ENCODE measurements at regions not wholly inside any gene's neighbourhood (a gene's known extent, or its start where the extent isn't known, plus 50 kb on each side); places are given as distances from the start of the nearest gene placed in this dataset.

GRCh38 chr1:175833502-175833901, 90.1 kb upstream of the TNR start:
- peaks cover 3% of the 10 kb centered on the region for H3K9me3 Mint-ChIP-seq
- no peak overlapping the region for H3K4me3 Mint-ChIP-seq
- no peaks in the 10 kb centered on the region for H3K36me3 Mint-ChIP-seq (ENCODE audit: low read depth)
- no peaks in the 10 kb centered on the region for H3K27me3 Mint-ChIP-seq (ENCODE audit: low read depth)
- DNase-seq (ENCODE audit: low spot score), result no peak
- H3K4me1 Mint-ChIP-seq (ENCODE audit: low read depth), result no peaks in the 10 kb centered on the region
- no peak overlapping the region for H3K27ac Mint-ChIP-seq

DNA sequence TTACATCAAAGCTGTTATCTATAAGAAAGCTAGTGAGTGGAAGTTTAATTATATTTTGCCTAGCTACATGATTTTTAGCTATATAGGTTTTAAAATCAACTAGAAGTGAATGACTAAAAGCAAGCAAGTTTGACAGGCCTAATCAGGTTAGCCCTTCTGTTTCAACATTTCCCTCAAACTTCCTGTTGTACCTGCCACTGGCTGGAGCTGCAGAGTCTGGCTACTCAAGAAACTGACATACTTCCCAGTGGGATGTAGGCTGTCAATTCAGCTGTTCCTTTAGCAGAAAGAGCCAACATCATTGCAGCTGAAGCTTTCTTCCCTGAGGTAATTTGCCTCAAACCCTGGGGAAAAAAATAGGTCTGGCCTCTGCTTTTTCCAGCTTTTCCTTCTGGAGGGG, 87.1 kb upstream of the TNR start:
- Mint-ChIP-seq H3K36me3 (ENCODE audit: low read depth) (no peaks in the 10 kb centered on the region), H3K27ac (no peak overlapping the region), H3K4me3 (no peak overlapping the region)

GRCh38 chr1:175829845-175830244, 86.5 kb upstream of the TNR start:
- H3K4me1 Mint-ChIP-seq (ENCODE audit: low read depth), result no peaks in the 10 kb centered on the region
- no peaks in the 10 kb centered on the region for H3K36me3 Mint-ChIP-seq (ENCODE audit: low read depth)
- no peak overlapping the region for H3K4me3 Mint-ChIP-seq
- peaks cover 4% of the 10 kb centered on the region for H3K27me3 Mint-ChIP-seq (ENCODE audit: low read depth)
- peaks cover 3% of the 10 kb centered on the region for H3K9me3 Mint-ChIP-seq
- no peak overlapping the region for H3K27ac Mint-ChIP-seq
- DNase-seq (ENCODE audit: low spot score), result no peak

More for the DNA sequence above, 87.1 kb upstream of the TNR start:
- DNase-seq (ENCODE audit: low spot score), result no peak
- peaks cover 2% of the 10 kb centered on the region for H3K27me3 Mint-ChIP-seq (ENCODE audit: low read depth)
- peaks cover 3% of the 10 kb centered on the region for H3K9me3 Mint-ChIP-seq
- no peaks in the 10 kb centered on the region for H3K4me1 Mint-ChIP-seq (ENCODE audit: low read depth)

- no peak overlapping the region for H3K4me3 Mint-ChIP-seq
- peaks cover 3% of the 10 kb centered on the region for H3K9me3 Mint-ChIP-seq
- H3K36me3 Mint-ChIP-seq (ENCODE audit: low read depth), result no peaks in the 10 kb centered on the region
- no peaks in the 10 kb centered on the region for H3K4me1 Mint-ChIP-seq (ENCODE audit: low read depth)
- peaks cover 4% of the 10 kb centered on the region for H3K27me3 Mint-ChIP-seq (ENCODE audit: low read depth)
- DNase-seq (ENCODE audit: low spot score), result no peak
- H3K27ac Mint-ChIP-seq, result no peak overlapping the region
These were observed 83.3 kb upstream of the TNR start for GRCh38 chr1:175826705-175827104.

DNA sequence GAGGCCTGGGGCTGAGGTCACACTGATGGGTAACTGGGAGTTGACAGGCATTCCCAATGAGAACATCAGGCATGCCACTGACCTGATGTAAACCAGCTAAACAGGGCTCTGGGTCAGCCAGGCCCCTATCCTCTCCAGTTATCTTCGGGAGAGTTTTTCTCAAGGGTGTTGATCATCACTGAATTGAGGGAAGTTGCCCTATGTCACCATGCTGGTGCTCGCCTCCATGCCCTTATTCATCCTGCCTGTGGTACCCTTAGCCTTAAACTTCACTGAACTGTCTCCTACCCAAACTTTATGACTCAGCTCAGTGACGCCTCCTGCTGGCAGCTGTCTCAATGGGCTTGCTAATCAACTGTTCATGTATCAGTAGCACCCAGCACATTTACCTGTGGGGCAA, 80.7 kb upstream of the TNR start:
- Mint-ChIP-seq H3K9me3 (peaks cover 2% of the 10 kb centered on the region), H3K4me1 (ENCODE audit: low read depth) (no peaks in the 10 kb centered on the region), H3K27ac (no peak overlapping the region), H3K4me3 (no peak overlapping the region), H3K36me3 (ENCODE audit: low read depth) (no peaks in the 10 kb centered on the region), H3K27me3 (ENCODE audit: low read depth) (peaks cover 7% of the 10 kb centered on the region)
- DNase-seq (ENCODE audit: low spot score), result no peak

DNA sequence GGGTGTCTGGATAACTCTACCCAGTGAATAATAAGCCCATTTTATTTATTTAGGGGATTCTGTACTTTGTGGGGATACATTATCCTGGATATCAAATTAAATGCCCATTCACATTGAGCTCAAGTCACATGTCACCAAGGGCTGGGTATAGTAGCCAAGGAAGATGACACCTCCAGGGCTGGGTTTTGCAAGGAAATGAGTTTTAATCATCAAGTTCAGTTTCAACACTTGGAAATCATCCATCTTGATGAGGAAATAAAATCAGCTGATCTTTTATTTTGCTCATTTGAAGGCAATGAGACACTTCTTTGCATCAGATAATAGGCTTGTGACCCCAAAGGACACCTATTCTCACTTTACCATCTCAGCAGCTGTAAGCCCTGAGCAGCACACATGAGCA, 80.0 kb upstream of the TNR start:
- Mint-ChIP-seq H3K36me3 (ENCODE audit: low read depth) (no peaks in the 10 kb centered on the region), H3K4me1 (ENCODE audit: low read depth) (no peaks in the 10 kb centered on the region), H3K27ac (no peak overlapping the region), H3K27me3 (ENCODE audit: low read depth) (peaks cover 7% of the 10 kb centered on the region), H3K9me3 (no peaks in the 10 kb centered on the region), H3K4me3 (no peak overlapping the region)
- DNase-seq (ENCODE audit: low spot score), result no peak

- H3K27me3 Mint-ChIP-seq (ENCODE audit: low read depth), result peaks cover 7% of the 10 kb centered on the region
- H3K4me3 Mint-ChIP-seq, result no peak overlapping the region
- no peak overlapping the region for H3K27ac Mint-ChIP-seq
- no peak for DNase-seq (ENCODE audit: low spot score)
- H3K4me1 Mint-ChIP-seq (ENCODE audit: low read depth), result no peaks in the 10 kb centered on the region
- H3K36me3 Mint-ChIP-seq (ENCODE audit: low read depth), result no peaks in the 10 kb centered on the region
- H3K9me3 Mint-ChIP-seq, result no peaks in the 10 kb centered on the region
These were observed 79.2 kb upstream of the TNR start for GRCh38 chr1:175822580-175822979.

DNA sequence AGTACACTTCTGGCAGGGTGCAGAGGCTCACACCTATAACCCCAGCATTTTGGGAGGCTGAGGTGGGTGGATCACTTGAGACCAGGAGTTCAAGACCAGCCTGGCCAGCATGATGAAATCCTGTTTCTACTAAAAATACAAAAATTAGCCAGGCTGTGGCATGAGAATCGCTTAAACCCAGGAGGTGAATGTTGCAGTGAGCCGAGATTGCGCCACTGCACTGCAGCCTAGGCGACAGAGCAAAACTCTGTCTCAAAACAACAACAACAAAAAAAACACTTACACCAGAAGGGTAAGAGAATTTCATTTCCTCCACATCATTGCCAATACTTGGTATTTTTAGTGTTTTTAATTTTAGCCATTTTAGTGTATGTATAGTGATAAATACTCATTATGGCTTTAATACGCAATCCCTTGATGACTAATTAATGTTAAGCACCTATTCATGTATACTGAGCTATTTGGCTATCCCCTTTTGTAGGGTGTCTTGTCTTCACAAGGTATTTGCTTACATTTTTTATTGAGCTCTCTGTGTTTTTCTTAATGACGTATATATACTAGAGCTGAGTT, 77.1 kb upstream of the TNR start:
- no peak for DNase-seq (ENCODE audit: low spot score)
- Mint-ChIP-seq H3K27me3 (ENCODE audit: low read depth) (peaks cover 4% of the 10 kb centered on the region), H3K9me3 (no peaks in the 10 kb centered on the region), H3K27ac (no peak overlapping the region), H3K4me1 (ENCODE audit: low read depth) (no peaks in the 10 kb centered on the region), H3K36me3 (ENCODE audit: low read depth) (no peaks in the 10 kb centered on the region), H3K4me3 (no peak overlapping the region)

DNA sequence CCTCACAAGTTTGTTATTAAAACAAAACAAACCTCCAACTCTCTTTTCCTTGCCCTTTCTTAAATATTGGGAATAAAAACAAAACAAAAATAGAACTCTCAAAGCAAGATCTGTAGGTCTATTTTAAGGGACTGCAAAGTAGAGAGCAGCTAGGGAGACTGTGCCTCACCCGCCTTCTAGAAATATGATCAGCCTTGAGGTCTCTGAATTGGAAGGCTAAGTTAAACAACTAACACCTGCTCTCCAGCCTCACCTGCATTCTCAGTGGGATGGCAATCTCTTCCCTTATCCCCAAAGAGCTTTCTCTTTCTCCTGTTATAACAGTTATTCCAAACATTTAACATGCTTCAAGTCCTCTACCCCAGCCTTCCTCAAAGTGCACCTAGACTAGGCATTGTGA, 75.5 kb upstream of the TNR start:
- Mint-ChIP-seq H3K9me3 (no peaks in the 10 kb centered on the region), H3K36me3 (ENCODE audit: low read depth) (no peaks in the 10 kb centered on the region), H3K27me3 (ENCODE audit: low read depth) (peaks cover 7% of the 10 kb centered on the region), H3K4me3 (no peak overlapping the region), H3K27ac (no peak overlapping the region), H3K4me1 (ENCODE audit: low read depth) (no peaks in the 10 kb centered on the region)
- no peak for DNase-seq (ENCODE audit: low spot score)

DNA sequence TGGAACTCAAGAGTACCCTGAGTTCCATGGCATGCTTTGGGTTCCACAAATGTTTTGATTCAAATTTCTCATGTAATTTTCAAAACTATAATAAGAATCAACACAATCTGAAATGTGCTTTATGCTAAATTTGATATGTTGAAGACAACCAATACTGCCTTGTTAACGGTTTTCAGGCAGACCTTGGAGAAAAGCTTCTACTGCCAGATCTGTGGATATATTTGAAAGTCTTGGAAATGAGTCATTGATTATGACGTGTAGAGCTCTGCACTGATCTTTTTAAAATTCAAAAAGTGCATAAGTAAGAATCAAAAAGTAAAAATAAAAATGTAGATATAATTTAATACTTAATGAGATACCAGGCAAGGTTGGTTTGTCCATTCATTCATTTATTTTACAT, 74.0 kb upstream of the TNR start:
- Mint-ChIP-seq H3K4me1 (ENCODE audit: low read depth) (no peaks in the 10 kb centered on the region), H3K9me3 (no peaks in the 10 kb centered on the region), H3K4me3 (no peak overlapping the region), H3K27me3 (ENCODE audit: low read depth) (peaks cover 7% of the 10 kb centered on the region), H3K36me3 (ENCODE audit: low read depth) (no peaks in the 10 kb centered on the region), H3K27ac (no peak overlapping the region)
- no peak for DNase-seq (ENCODE audit: low spot score)

DNA sequence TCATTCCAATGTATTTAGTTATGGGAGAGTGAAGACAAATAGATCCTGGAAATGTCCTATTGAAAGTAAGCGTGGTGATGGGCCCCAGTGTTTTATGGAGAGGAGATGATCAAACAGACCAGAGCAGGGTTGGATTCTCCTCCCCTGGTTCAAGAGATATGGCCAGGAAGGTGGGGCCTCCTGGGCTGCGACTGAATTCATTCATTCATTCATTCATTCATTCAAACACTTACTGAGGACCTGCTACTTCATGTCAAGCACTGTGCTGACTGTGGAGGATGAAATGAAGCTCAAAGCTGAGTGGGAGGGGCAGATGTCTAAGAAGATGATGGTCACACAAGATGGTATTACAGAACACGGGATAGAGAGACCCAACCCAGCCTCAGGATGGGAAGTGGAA, 71.5 kb upstream of the TNR start:
- Mint-ChIP-seq H3K4me3 (no peak overlapping the region), H3K9me3 (no peaks in the 10 kb centered on the region), H3K36me3 (ENCODE audit: low read depth) (no peaks in the 10 kb centered on the region), H3K4me1 (ENCODE audit: low read depth) (no peaks in the 10 kb centered on the region), H3K27ac (no peak overlapping the region), H3K27me3 (ENCODE audit: low read depth) (peaks cover 7% of the 10 kb centered on the region)
- no peak for DNase-seq (ENCODE audit: low spot score)

- H3K36me3 Mint-ChIP-seq (ENCODE audit: low read depth), result no peaks in the 10 kb centered on the region
- no peaks in the 10 kb centered on the region for H3K9me3 Mint-ChIP-seq
- no peak overlapping the region for H3K4me3 Mint-ChIP-seq
- no peaks in the 10 kb centered on the region for H3K4me1 Mint-ChIP-seq (ENCODE audit: low read depth)
- DNase-seq (ENCODE audit: low spot score), result no peak
- H3K27me3 Mint-ChIP-seq (ENCODE audit: low read depth), result peaks cover 4% of the 10 kb centered on the region
- no peak overlapping the region for H3K27ac Mint-ChIP-seq
These were observed 69.5 kb upstream of the TNR start for GRCh38 chr1:175812936-175813335.

- Mint-ChIP-seq H3K9me3 (no peaks in the 10 kb centered on the region), H3K36me3 (ENCODE audit: low read depth) (no peaks in the 10 kb centered on the region), H3K4me1 (ENCODE audit: low read depth) (no peaks in the 10 kb centered on the region), H3K27ac (no peak overlapping the region), H3K4me3 (no peak overlapping the region), H3K27me3 (ENCODE audit: low read depth) (peaks cover 4% of the 10 kb centered on the region)
- no peak for DNase-seq (ENCODE audit: low spot score)
These were observed 66.9 kb upstream of the TNR start for GRCh38 chr1:175810305-175810704.

DNA sequence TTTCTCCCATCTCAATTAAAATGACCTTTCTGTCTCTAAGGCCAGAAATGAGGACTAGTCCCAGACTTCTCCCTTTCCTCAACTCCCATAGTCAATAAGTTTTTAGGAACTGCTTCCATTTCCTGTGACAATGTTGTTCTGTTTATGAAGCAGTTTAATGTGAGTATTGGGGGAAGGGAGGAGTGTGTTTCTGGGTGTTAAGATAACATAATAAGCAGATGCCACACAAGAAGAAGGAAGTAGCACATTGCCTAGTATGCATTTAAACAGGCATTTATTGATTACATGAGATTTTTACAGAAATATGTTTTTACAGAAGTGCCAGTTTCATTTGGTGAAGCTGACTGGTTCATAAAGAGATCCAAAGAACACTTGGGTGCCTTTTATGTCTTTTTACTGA, 65.6 kb upstream of the TNR start:
- no peaks in the 10 kb centered on the region for H3K36me3 Mint-ChIP-seq (ENCODE audit: low read depth)
- no peak overlapping the region for H3K27ac Mint-ChIP-seq
- H3K27me3 Mint-ChIP-seq (ENCODE audit: low read depth), result no peaks in the 10 kb centered on the region
- H3K4me1 Mint-ChIP-seq (ENCODE audit: low read depth), result no peaks in the 10 kb centered on the region
- H3K4me3 Mint-ChIP-seq, result no peak overlapping the region
- DNase-seq (ENCODE audit: low spot score), result no peak
- H3K9me3 Mint-ChIP-seq, result no peaks in the 10 kb centered on the region

DNA sequence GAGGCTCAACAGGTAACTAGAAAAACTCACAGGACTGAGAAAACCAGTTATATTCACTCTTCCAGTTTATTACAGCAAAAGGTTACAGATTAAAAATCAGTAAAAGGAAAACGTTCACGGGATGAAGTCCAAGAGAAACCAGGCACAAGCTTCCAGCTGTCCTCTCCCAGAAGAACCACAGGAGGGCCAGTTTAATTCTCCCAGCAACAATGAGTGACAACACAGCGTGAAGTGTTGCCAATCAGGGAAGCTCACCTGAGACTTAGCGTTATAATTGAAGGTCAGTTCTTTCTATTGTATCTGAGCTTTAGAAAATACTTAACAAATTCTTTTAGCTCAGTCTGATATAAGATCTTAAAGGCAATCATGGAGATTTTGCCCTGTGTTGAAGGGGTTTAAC, 65.2 kb upstream of the TNR start:
- Mint-ChIP-seq H3K36me3 (ENCODE audit: low read depth) (no peaks in the 10 kb centered on the region), H3K27ac (no peak overlapping the region), H3K27me3 (ENCODE audit: low read depth) (no peaks in the 10 kb centered on the region), H3K9me3 (no peaks in the 10 kb centered on the region), H3K4me3 (no peak overlapping the region), H3K4me1 (ENCODE audit: low read depth) (no peaks in the 10 kb centered on the region)
- no peak for DNase-seq (ENCODE audit: low spot score)

Measured in T-helper 2 cell treated with Interferon-gamma antibody and Interleukin-4, amounts not matched to agents 5 μg/mL and 100 μg/mL, for 36 hours (primary cell).